ENCODE measurements at regions not wholly inside any gene's neighbourhood (a gene's known extent, or its start where the extent isn't known, plus 50 kb on each side); places are given as distances from the start of the nearest gene placed in this dataset.

DNA sequence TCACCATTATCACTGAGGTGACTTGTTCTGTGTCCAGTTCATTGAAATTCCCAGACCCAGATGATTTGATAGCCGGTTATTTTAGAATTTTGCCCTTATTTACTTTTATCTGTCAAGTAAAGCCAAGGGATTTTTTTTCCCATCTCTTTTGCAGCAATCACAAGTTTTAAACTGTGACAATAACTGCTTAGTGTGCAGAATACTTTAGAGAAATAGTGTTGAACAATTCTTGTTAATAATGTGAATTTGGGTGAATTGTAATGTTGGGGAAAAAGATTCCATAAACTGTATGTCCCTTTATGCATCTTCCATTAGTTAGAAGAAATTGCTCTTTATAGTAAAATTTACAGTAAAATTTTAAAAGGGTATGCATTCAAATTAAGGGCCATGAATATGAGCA, 79.5 kb downstream of the SLITRK6 start:
- TF ChIP-seq POLR2A (IDR thresholded peaks at IDR 0.05; ENCODE audit: low read depth, low read length) (no peak), RCOR1 (IDR thresholded peaks at IDR 0.05; ENCODE audit: insufficient replicate concordance, low read length) (no peak), RAD21 (IDR thresholded peaks at IDR 0.05; ENCODE audit: low read length) (no peak), MXI1 (IDR thresholded peaks at IDR 0.05; ENCODE audit: borderline replicate concordance, low read depth, low read length) (no peak), SMC3 (IDR thresholded peaks at IDR 0.05; ENCODE audit: low read depth, low read length) (no peak), MAFK (IDR thresholded peaks at IDR 0.05; ENCODE audit: low read depth, low read length) (peak; percentile 64), CEBPB (IDR thresholded peaks at IDR 0.05; ENCODE audit: low read depth, low read length) (no peak), FOS (IDR thresholded peaks at IDR 0.05; ENCODE audit: low read depth, low read length) (no peak), RFX5 (IDR thresholded peaks at IDR 0.05; ENCODE audit: low read depth, low read length) (no peak), CHD1 (IDR thresholded peaks at IDR 0.05; ENCODE audit: low read depth, low read length) (no peak), MAZ (IDR thresholded peaks at IDR 0.05; ENCODE audit: borderline replicate concordance, low read depth, low read length) (no peak), NFE2L2 (IDR thresholded peaks at IDR 0.05; ENCODE audit: low read depth, low read length) (no peak)
- TF ChIP-seq, protein P1, sequence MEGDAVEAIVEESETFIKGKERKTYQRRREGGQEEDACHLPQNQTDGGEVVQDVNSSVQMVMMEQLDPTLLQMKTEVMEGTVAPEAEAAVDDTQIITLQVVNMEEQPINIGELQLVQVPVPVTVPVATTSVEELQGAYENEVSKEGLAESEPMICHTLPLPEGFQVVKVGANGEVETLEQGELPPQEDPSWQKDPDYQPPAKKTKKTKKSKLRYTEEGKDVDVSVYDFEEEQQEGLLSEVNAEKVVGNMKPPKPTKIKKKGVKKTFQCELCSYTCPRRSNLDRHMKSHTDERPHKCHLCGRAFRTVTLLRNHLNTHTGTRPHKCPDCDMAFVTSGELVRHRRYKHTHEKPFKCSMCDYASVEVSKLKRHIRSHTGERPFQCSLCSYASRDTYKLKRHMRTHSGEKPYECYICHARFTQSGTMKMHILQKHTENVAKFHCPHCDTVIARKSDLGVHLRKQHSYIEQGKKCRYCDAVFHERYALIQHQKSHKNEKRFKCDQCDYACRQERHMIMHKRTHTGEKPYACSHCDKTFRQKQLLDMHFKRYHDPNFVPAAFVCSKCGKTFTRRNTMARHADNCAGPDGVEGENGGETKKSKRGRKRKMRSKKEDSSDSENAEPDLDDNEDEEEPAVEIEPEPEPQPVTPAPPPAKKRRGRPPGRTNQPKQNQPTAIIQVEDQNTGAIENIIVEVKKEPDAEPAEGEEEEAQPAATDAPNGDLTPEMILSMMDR (conservative IDR thresholded peaks at IDR 0.05; ENCODE audit: low read depth, low read length), result no peak
- TF ChIP-seq, protein P2, sequence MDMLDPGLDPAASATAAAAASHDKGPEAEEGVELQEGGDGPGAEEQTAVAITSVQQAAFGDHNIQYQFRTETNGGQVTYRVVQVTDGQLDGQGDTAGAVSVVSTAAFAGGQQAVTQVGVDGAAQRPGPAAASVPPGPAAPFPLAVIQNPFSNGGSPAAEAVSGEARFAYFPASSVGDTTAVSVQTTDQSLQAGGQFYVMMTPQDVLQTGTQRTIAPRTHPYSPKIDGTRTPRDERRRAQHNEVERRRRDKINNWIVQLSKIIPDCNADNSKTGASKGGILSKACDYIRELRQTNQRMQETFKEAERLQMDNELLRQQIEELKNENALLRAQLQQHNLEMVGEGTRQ (IDR thresholded peaks at IDR 0.05; ENCODE audit: low read depth, low read length), result no peak

Measured in IMR-90 (cell line).